GM12892 (cell line): ENCODE measurements at regions not wholly inside any gene's neighbourhood (a gene's known extent, or its start where the extent isn't known, plus 50 kb on each side); places are given as distances from the start of the nearest gene placed in this dataset.

Experiments
- POLR2A ChIP-seq: IDR thresholded peaks from 2 replicates; pipeline ENCODE4 v1.6.1; 2011; ENCODE audit warnings: low read depth, low read length, control low read depth
- POLR2AphosphoS5 ChIP-seq: IDR thresholded peaks from 2 replicates; pipeline ENCODE4 v1.6.1; 2011; ENCODE audit warnings: low read depth, low read length, control low read depth
- TAF1 ChIP-seq: IDR thresholded peaks from 2 replicates; pipeline ENCODE4 v1.6.1; 2011; ENCODE audit warnings: low read depth, mild to moderate bottlenecking, control low read depth, low read length, borderline replicate concordance

GRCh38 chr1:191504999-191505398, 653.3 kb upstream of the RGS18 start:
- TF ChIP-seq TAF1 = no peak
- no peak for TF ChIP-seq POLR2A
- TF ChIP-seq POLR2AphosphoS5 = no peak
